ENCODE measurements at regions not wholly inside any gene's neighbourhood (a gene's known extent, or its start where the extent isn't known, plus 50 kb on each side); places are given as distances from the start of the nearest gene placed in this dataset.

- Histone ChIP-seq H3K27ac (ENCODE audit: low read depth, low read length, poor library complexity, severe bottlenecking) (no peak overlapping the region), H3K27me3 (replicated peaks; ENCODE audit: insufficient read depth, low read depth, low read length, poor library complexity) (no peaks in the 10 kb centered on the region), H3K4me3 (ENCODE audit: low read depth, low read length, poor library complexity, severe bottlenecking) (no peak overlapping the region), H3K4me1 (ENCODE audit: insufficient read depth, low read length, poor library complexity, severe bottlenecking) (peaks cover 13% of the 10 kb centered on the region), H3K36me3 (ENCODE audit: insufficient read depth, low read length, poor library complexity, severe bottlenecking) (no peaks in the 10 kb centered on the region), H3K9me3 (ENCODE audit: low read depth, low read length, poor library complexity, severe bottlenecking) (no peaks in the 10 kb centered on the region)
- ChIA-PET CTCF (no interaction called here), POLR2A (ENCODE audit: low non-redundant PET) (no interaction called here)
- no peak for TF ChIP-seq CTCF (conservative IDR thresholded peaks at IDR 0.05; ENCODE audit: low read depth, low read length)
- no peak for DNase-seq (ENCODE audit: low spot score)
- BruUV-seq (replicated peaks) = no TSS peak
- intact Hi-C loops (cut with micrococcal nuclease; ENCODE audit: unreplicated experiment) = no loop called here
These were observed 176.1 kb upstream of the SPRED2 start for GRCh38 chr2:65608466-65608865.

GRCh38 chr2:65607662-65608305, 175.4 kb upstream of the SPRED2 start:
- no peaks in the 10 kb centered on the region for H3K36me3 ChIP-seq (ENCODE audit: insufficient read depth, low read length, poor library complexity, severe bottlenecking)
- DNase-seq (ENCODE audit: low spot score) = no peak
- intact Hi-C loops (cut with micrococcal nuclease; ENCODE audit: unreplicated experiment) = no loop called here
- TF ChIP-seq EZH2 (IDR thresholded peaks at IDR 0.05; ENCODE audit: borderline replicate concordance, low read depth, low read length, poor library complexity, severe bottlenecking) (no peak), CTCF (conservative IDR thresholded peaks at IDR 0.05; ENCODE audit: low read depth, low read length) (no peak)
- H3K27ac ChIP-seq (ENCODE audit: low read depth, low read length, poor library complexity, severe bottlenecking) = no peak overlapping the region
- H3K4me3 ChIP-seq (ENCODE audit: low read depth, low read length, poor library complexity, severe bottlenecking) = no peak overlapping the region
- H3K9me3 ChIP-seq (ENCODE audit: low read depth, low read length, poor library complexity, severe bottlenecking) = no peaks in the 10 kb centered on the region
- H3K27me3 ChIP-seq (replicated peaks; ENCODE audit: insufficient read depth, low read depth, low read length, poor library complexity) = no peaks in the 10 kb centered on the region
- ChIA-PET POLR2A (ENCODE audit: low non-redundant PET) (no interaction called here), CTCF (no interaction called here)
- H3K4me1 ChIP-seq (ENCODE audit: insufficient read depth, low read length, poor library complexity, severe bottlenecking) = peaks cover 7% of the 10 kb centered on the region
- no TSS peak for BruUV-seq (replicated peaks)

GRCh38 chr2:65605743-65606058, 173.3 kb upstream of the SPRED2 start:
- no peaks in the 10 kb centered on the region for H3K4me1 ChIP-seq (ENCODE audit: insufficient read depth, low read length, poor library complexity, severe bottlenecking)
- BruUV-seq (replicated peaks) = no TSS peak
- no peak overlapping the region for H3K4me3 ChIP-seq (ENCODE audit: low read depth, low read length, poor library complexity, severe bottlenecking)
- TF ChIP-seq EZH2 (IDR thresholded peaks at IDR 0.05; ENCODE audit: borderline replicate concordance, low read depth, low read length, poor library complexity, severe bottlenecking) (no peak), CTCF (conservative IDR thresholded peaks at IDR 0.05; ENCODE audit: low read depth, low read length) (no peak)
- H3K27ac ChIP-seq (ENCODE audit: low read depth, low read length, poor library complexity, severe bottlenecking) = no peak overlapping the region
- POLR2A ChIA-PET (ENCODE audit: low non-redundant PET) = no interaction called here
- DNase-seq (ENCODE audit: low spot score) = no peak
- intact Hi-C loops (cut with micrococcal nuclease; ENCODE audit: unreplicated experiment) = no loop called here
- CTCF ChIA-PET = no interaction called here
- no peaks in the 10 kb centered on the region for H3K9me3 ChIP-seq (ENCODE audit: low read depth, low read length, poor library complexity, severe bottlenecking)
- no peaks in the 10 kb centered on the region for H3K27me3 ChIP-seq (replicated peaks; ENCODE audit: insufficient read depth, low read depth, low read length, poor library complexity)
- no peaks in the 10 kb centered on the region for H3K36me3 ChIP-seq (ENCODE audit: insufficient read depth, low read length, poor library complexity, severe bottlenecking)
